ENCODE measurements at regions not wholly inside any gene's neighbourhood (a gene's known extent, or its start where the extent isn't known, plus 50 kb on each side); places are given as distances from the start of the nearest gene placed in this dataset.

- intact Hi-C loops (cut with DNase I) = no loop called here
- ATAC-seq = no peak
Measured at GRCh38 chr13:85284349-85284748, 514.9 kb downstream of the SLITRK6 start.

DNA sequence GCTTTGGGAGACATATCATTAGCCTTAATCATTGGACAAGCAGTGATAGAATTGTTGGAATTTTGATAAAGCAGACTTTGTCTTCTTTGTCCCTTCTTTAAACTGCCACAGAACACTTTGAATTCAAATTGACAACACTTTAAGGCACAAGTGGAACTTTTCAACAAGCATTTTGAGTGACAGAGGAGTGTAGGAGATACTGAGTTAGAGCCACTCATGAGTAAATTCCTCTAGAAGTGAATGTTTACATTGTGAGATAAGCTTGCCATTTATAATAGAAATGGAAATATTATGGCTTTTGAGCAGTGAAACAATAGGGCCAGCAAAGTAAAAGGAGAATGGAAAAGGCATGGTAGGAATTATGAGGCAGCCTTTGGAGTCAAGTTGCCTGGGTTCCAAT lies 515.8 kb downstream of the SLITRK6 start:
- DNase-seq (ENCODE audit: low spot score) = no peak
- ATAC-seq = no peak
- intact Hi-C loops (cut with DNase I) = no loop called here

More at GRCh38 chr13:85284349-85284748, 514.9 kb downstream of the SLITRK6 start:
- no peak for DNase-seq (ENCODE audit: low spot score)

GRCh38 chr13:85282876-85283275 lies 516.3 kb downstream of the SLITRK6 start:
- ATAC-seq (no peak), DNase-seq (ENCODE audit: low spot score) (no peak)
- intact Hi-C loops (cut with DNase I) = no loop called here

- intact Hi-C loops (cut with DNase I) = no loop called here
- ATAC-seq (no peak), DNase-seq (ENCODE audit: low spot score) (no peak)
Measured at GRCh38 chr13:85278851-85279250, 520.4 kb downstream of the SLITRK6 start.

- ATAC-seq (no peak), DNase-seq (ENCODE audit: low spot score) (no peak)
- intact Hi-C loops (cut with DNase I) = no loop called here
Measured at GRCh38 chr13:85277748-85278147, 521.5 kb downstream of the SLITRK6 start.

DNA sequence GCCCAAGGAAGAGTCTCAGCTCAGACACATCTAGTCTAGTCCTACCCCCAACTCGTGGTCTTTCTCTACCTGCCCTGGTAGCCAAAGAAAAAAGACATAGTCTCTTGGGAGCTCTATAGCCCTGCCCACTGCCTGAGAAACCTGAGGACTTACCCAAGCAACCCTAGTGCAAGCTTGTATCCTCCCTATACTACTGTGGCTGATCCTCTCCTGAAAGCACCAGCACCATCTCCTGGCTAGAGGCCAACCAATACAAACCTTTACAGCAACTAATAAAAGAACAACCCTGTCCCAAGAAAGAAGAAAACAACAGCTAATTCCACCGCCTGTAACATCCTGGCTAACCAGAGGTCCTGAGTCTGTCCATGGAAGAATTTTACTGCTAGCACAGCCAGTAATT lies 532.4 kb downstream of the SLITRK6 start:
- DNase-seq (ENCODE audit: low spot score) (no peak), ATAC-seq (no peak)
- intact Hi-C loops (cut with DNase I) = no loop called here

DNA sequence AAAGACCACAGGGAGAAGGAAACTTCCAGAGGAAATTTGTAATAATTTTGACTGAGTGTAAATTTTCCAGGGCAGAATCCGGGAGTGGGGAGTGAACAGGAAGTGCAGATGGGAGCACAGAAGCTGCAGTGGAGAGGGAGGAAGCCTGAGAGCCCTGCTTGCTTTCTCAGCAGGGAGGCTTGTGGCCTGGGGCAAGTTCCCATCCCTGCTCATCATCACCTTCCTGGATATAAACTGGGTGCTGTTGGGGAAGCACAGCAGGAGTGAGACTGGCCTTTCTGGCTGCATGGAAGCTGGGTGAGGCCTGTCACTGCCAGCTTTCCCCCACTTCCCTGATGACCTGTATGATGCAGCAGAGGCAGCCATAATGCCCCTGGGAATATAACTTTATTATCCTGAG lies 532.9 kb downstream of the SLITRK6 start:
- no peak for ATAC-seq
- intact Hi-C loops (cut with DNase I) = no loop called here
- DNase-seq (ENCODE audit: low spot score) = no peak

- intact Hi-C loops (cut with DNase I) = no loop called here
- DNase-seq (ENCODE audit: low spot score) (no peak), ATAC-seq (no peak)
Measured at GRCh38 chr13:85265296-85265695, 533.9 kb downstream of the SLITRK6 start.

DNA sequence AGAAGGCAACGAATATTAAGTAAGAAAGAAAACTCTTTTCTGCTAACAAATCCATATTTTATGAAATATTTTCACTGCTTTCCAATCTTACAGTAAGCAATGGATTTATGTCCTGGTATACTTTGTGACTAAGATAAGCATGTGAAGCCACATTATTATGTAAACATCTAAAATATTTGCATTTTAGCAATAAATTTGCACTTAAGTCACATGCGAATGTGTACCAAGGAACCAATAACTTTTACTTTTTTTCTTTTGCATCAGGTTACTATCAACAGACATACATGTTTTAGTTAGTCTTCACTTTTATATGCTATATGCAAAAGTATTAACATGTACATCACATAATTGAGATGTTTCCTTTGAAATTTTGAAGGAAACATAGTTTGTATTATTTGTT lies 536.7 kb downstream of the SLITRK6 start:
- intact Hi-C loops (cut with DNase I) = no loop called here
- no peak for ATAC-seq
- DNase-seq (ENCODE audit: low spot score) = no peak

DNA sequence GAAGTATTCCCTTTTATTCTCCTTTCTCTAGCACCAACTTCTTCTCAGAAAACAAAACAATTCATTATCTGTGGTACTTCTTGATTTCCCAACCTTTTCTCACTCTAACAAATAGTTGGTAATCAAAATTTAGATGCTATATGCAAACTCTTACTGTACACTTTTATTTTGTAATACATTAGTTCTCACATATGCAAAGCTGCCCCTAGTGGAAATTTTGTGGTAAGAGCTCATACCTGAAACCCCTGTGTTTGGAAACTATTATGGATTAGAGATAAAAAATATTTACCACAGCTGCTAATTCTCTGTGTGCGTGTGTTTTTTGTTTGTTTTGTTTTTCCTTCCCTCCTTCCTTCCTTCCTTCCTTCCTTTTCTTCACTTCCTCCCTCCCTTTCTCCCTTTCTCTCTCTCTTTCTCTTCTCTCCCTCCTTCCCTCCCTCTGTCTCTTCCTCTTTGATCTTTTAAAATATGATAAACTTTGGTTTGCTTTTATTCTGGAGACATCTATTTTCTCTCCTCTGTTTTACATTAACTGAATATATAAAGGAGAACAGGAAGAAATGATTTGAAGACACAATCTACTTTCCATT lies 537.4 kb downstream of the SLITRK6 start:
- DNase-seq (ENCODE audit: low spot score) = no peak
- no peak for ATAC-seq
- intact Hi-C loops (cut with DNase I) = no loop called here

GRCh38 chr13:85260896-85261295 lies 538.3 kb downstream of the SLITRK6 start:
- ATAC-seq = no peak
- DNase-seq (ENCODE audit: low spot score) = no peak
- intact Hi-C loops (cut with DNase I) = no loop called here

DNA sequence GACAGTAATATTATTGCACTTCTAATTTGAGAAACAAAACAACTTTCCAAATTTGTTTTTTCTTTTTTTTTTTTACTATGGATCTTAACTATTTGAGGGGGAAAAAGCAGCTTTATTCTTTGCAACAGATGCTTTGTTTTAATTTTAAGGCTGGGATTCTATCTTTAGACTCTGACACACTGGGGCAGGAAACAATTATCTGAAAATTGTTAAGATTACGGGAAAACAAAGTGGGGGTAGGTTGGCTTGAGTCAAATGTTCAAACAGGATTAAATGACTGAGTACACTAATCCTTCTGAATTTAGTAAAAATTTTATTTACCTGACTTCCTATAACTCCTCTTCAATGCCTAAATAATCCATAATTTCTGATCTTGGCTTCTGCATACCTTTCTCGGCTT lies 543.2 kb downstream of the SLITRK6 start:
- DNase-seq (ENCODE audit: low spot score) = no peak
- intact Hi-C loops (cut with DNase I) = no loop called here
- ATAC-seq = no peak

DNA sequence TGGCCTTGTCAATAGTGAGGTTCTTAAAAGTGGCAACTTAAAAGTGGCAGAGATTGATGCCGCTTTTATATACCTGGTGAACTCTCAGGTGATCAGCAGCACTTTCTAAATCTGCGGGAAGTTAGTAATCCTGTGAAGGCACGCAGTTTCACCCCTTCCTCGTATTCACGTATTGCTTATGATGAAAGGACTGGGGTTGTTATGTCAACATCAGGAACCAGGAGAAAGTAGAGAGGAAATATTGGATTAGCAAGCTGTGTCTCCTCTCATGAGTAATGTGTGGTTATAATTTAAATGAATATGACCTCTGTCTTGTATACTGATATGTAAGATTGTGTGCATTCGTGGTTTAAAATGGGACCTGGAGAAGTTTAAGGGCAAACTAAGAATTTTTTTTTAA lies 544.6 kb downstream of the SLITRK6 start:
- intact Hi-C loops (cut with DNase I) = no loop called here
- ATAC-seq (no peak), DNase-seq (ENCODE audit: low spot score) (no peak)

- intact Hi-C loops (cut with DNase I) = no loop called here
- ATAC-seq (no peak), DNase-seq (ENCODE audit: low spot score) (no peak)
Measured at GRCh38 chr13:85249151-85249550, 550.1 kb downstream of the SLITRK6 start.

- intact Hi-C loops (cut with DNase I) = no loop called here
- no peak for ATAC-seq
- DNase-seq (ENCODE audit: low spot score) = no peak
Measured at GRCh38 chr13:85247780-85248179, 551.4 kb downstream of the SLITRK6 start.

DNA sequence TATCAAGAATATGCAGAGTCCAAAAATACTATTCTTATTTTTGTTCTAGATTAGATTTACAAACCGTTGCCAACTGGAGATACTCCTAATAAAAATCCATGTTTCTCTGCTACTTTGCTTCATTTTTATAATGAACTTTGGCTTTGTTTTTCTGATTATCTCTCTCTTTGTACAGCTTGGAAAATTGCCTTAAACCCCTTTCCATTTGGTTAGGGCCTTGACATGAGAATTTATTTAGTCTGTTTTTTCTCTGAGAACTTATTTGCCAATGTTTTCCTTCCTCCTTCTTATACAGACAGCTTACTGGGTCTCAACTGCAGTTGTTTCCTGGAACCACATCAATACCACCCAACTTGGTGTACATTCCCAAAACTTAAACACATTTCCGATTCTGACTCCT lies 555.4 kb downstream of the SLITRK6 start:
- intact Hi-C loops (cut with DNase I) = no loop called here
- ATAC-seq = no peak
- no peak for DNase-seq (ENCODE audit: low spot score)

GRCh38 chr13:85241060-85241459 lies 558.2 kb downstream of the SLITRK6 start:
- ATAC-seq = no peak
- intact Hi-C loops (cut with DNase I) = no loop called here
- no peak for DNase-seq (ENCODE audit: low spot score)

DNA sequence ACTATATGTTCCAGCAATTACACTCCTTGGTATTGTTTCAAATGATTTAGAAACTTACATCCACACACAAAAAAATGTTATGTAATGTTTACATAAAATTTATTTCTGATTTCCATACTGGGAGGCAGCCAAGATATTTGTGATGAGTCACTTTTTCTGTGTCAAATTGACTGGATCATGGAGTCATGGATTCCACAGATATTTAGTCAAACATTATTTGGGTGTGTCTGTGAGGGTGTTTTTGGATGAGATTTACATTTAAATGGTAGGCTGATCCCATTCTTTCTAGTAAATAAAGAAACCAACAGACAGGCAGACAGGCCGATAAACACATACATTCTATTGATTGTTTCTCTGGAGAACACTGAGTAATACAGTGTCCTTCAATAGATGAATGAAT lies 562.8 kb downstream of the SLITRK6 start:
- intact Hi-C loops (cut with DNase I) = no loop called here
- DNase-seq (ENCODE audit: low spot score) (no peak), ATAC-seq (no peak)

DNA sequence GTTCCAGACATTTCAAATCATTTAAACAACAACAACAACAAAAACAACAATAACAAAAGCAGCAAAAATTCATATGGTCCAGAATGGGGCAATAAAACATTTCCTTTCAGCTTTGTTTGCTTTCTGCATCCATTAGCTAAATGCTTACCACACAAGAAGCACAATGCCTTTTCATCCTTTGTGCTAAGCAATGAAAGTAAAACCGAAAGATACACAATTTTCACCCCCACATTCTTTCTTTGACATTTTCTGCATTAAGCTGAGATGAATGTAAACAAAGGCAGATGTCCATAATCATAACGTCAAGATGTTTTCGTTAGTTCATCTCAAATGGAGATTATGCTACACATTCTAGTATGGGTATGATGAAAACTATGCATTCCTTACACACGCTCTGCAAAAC lies 568.5 kb downstream of the SLITRK6 start:
- no peak for ATAC-seq
- intact Hi-C loops (cut with DNase I) = no loop called here
- no peak for DNase-seq (ENCODE audit: low spot score)

GRCh38 chr13:85228692-85229091 lies 570.5 kb downstream of the SLITRK6 start:
- no peak for DNase-seq (ENCODE audit: low spot score)
- no peak for ATAC-seq
- intact Hi-C loops (cut with DNase I) = no loop called here

DNA sequence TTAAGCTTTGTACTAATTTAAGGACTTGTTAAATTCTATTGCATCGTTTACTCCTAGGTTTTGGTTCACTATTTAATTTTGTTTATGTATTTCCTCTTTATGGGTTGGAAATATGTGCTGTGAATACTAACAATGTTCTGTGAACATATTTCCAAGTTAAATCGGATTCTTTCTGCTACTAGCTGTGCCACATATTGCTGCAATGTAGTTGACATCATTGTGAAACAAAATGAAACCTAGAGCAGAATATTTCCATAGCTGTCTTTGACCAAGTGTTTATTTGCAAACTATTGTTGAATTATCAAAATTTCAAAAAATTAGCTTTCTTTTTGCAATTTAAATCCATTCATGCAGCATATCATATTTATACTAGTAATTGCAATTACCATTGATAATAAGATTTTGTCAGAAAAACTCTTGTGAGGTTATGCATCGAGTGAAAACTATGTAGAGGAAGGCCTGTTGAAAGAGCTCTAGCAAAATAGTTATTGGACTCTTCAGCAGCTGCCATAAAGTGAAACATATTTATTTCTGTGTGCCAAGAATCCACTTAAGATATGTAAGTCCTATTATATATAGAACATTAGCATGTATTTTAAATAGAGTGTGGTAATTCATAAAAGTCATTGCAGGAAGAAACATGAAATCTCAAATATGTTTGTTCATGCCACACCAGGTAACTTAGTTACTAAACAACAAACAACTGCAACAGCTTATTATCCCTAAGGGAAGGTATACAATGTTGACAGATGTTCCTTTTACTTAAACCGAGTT lies 575.1 kb downstream of the SLITRK6 start:
- intact Hi-C loops (cut with DNase I) = no loop called here
- DNase-seq (ENCODE audit: low spot score) = no peak
- no peak for ATAC-seq

All from sciatic nerve (tissue), 2 donors.